H1 (cell line): ENCODE measurements at regions not wholly inside any gene's neighbourhood (a gene's known extent, or its start where the extent isn't known, plus 50 kb on each side); places are given as distances from the start of the nearest gene placed in this dataset.

Experiments
- CREB1 ChIP-seq: IDR thresholded peaks from 2 replicates; pipeline ENCODE4 v1.6.1; 2012; ENCODE audit warnings: inconsistent platforms
- TF ChIP-seq, protein P1 (sequence below), 3 experiments: IDR thresholded peaks; 1 replicate in 2 of 3; 2 replicates in 1 of 3; pipeline versions ENCODE4 v1.5.1 to v1.6.1; 2011; ENCODE audit warnings: low read length in 3 of 3, mild to moderate bottlenecking in 3 of 3, inconsistent platforms in 2 of 3, low read depth in 1 of 3, moderate library complexity in 1 of 3; ENCODE audit not compliant: insufficient read depth in 1 of 3; ENCODE audit errors: control extremely low read depth in 1 of 3

DNA sequence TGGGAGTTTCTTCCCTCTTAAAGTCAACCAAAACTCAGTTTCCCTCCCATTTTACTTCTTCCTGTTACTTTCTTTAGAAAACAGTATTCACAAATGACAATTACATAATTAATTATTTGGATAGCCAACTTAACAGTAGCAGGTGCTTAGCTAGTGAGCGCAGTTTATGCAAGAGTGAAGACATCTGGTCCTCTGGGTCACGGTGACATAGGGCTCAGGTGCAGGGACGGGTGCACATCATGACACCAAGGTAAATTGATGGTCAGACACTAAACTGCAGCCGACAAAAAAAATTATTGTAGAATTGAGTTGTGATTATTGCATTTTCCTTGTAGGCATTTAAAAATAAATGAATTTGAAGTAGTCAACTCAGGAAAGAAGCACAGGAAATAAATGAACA, 142.0 kb upstream of the KCTD3 start:
- TF ChIP-seq, protein P1, sequence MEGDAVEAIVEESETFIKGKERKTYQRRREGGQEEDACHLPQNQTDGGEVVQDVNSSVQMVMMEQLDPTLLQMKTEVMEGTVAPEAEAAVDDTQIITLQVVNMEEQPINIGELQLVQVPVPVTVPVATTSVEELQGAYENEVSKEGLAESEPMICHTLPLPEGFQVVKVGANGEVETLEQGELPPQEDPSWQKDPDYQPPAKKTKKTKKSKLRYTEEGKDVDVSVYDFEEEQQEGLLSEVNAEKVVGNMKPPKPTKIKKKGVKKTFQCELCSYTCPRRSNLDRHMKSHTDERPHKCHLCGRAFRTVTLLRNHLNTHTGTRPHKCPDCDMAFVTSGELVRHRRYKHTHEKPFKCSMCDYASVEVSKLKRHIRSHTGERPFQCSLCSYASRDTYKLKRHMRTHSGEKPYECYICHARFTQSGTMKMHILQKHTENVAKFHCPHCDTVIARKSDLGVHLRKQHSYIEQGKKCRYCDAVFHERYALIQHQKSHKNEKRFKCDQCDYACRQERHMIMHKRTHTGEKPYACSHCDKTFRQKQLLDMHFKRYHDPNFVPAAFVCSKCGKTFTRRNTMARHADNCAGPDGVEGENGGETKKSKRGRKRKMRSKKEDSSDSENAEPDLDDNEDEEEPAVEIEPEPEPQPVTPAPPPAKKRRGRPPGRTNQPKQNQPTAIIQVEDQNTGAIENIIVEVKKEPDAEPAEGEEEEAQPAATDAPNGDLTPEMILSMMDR (IDR thresholded peaks at IDR 0.05; ENCODE audit: control extremely low read depth in 1 of 3, insufficient read depth in 1 of 3, low read depth in 1 of 3, low read length in 3 of 3), result no peak
- TF ChIP-seq CREB1, result no peak
